ENCODE measurements at regions not wholly inside any gene's neighbourhood (a gene's known extent, or its start where the extent isn't known, plus 50 kb on each side); places are given as distances from the start of the nearest gene placed in this dataset.
A peak's percentile ranks its signal among the peaks of the same experiment; 100 is the strongest.

- H3K36me3 Mint-ChIP-seq (ENCODE audit: insufficient read depth in 1 of 3, low read depth in 3 of 3), result no peaks in the 10 kb centered on the region
Measured at GRCh38 chr2:19635951-19636510, 265.8 kb downstream of the TTC32 start.

More at GRCh38 chr2:19635951-19636510, 265.8 kb downstream of the TTC32 start:
- Histone ChIP-seq H4K8ac (replicated peaks; ENCODE audit: insufficient read length, low read depth, low read length) (no peak overlapping the region), H3K4me1 (ENCODE audit: insufficient read depth, low read length) (no peaks in the 10 kb centered on the region), H2BK120ac (ENCODE audit: low read depth, low read length, poor library complexity, severe bottlenecking) (no peak overlapping the region), H3K27me3 (ENCODE audit: insufficient read depth, low read length) (no peaks in the 10 kb centered on the region), H3K23ac (ENCODE audit: insufficient read length, low read depth, low read length) (no peak overlapping the region), H3K4ac (ENCODE audit: low read depth, low read length) (no peak overlapping the region), H3K79me2 (ENCODE audit: insufficient read depth, low read length) (no peaks in the 10 kb centered on the region), H4K20me1 (ENCODE audit: control insufficient read depth, insufficient read depth, insufficient read length) (no peaks in the 10 kb centered on the region), H3K56ac (ENCODE audit: insufficient read length, low read depth, low read length) (no peak overlapping the region), H2AFZ (ENCODE audit: low read length) (no peak overlapping the region), H3K27ac (ENCODE audit: insufficient read length, low read depth, low read length) (no peak overlapping the region), H3K4me2 (ENCODE audit: insufficient read depth, insufficient read length, low read length) (no peak overlapping the region), H3K18ac (ENCODE audit: insufficient read length, low read depth, low read length) (no peak overlapping the region), H2BK12ac (ENCODE audit: insufficient read length, low read depth, low read length) (no peak overlapping the region), H3K23me2 (ENCODE audit: insufficient read length, low read depth, low read length, poor library complexity, severe bottlenecking) (no peaks in the 10 kb centered on the region), H2AK5ac (ENCODE audit: insufficient read length, low read length) (no peak overlapping the region), H3K9ac (ENCODE audit: extremely low read depth, insufficient read length, low read length) (no peak overlapping the region), H2BK15ac (ENCODE audit: low read depth, low read length) (no peak overlapping the region; the same call in 1 of the 2 replicates), H4K91ac (ENCODE audit: insufficient read length, low read depth, low read length) (no peak overlapping the region), H3K9me3 (ENCODE audit: control insufficient read depth, low read depth, low read length) (no peaks in the 10 kb centered on the region), H2BK5ac (ENCODE audit: insufficient read length, low read length) (no peak overlapping the region), H3K14ac (ENCODE audit: insufficient read depth, low read length) (no peak overlapping the region), H3K79me1 (ENCODE audit: insufficient read depth, low read depth, low read length, poor library complexity, severe bottlenecking) (no peaks in the 10 kb centered on the region), H3T11ph (ENCODE audit: low read length) (no peak overlapping the region), H2BK20ac (ENCODE audit: low read depth, low read length, poor library complexity, severe bottlenecking) (no peak overlapping the region), H4K5ac (ENCODE audit: insufficient read length, low read depth, low read length) (no peak overlapping the region)
- H3K4me1 Mint-ChIP-seq, result no peaks in the 10 kb centered on the region
- no peak for TF ChIP-seq CTCF (conservative IDR thresholded peaks at IDR 0.05)
- no peak for DNase-seq
- H3K27me3 Mint-ChIP-seq (ENCODE audit: low read depth), result peaks cover 2% of the 10 kb centered on the region
- 0 out of 7 replicates have a peak overlapping the region, but pooled peaks of 1 of the 3 experiments have one; percentile 13 for H3K27ac Mint-ChIP-seq
- no peaks in the 10 kb centered on the region for H3K9me3 Mint-ChIP-seq
- WGBS (ENCODE audit: extremely low coverage, insufficient read length, low lambda C conversion rate), result no CpG with 5 or more reads among the region's 8 CpGs
- no peak overlapping the region for H3K4me3 Mint-ChIP-seq

All from H9 (cell line).